ENCODE measurements at regions not wholly inside any gene's neighbourhood (a gene's known extent, or its start where the extent isn't known, plus 50 kb on each side); places are given as distances from the start of the nearest gene placed in this dataset.

GRCh38 chr10:84606428-84606827 lies 278.0 kb downstream of the CCSER2 start:
- H3K27me3 ChIP-seq (ENCODE audit: control insufficient read depth, insufficient read depth, low read length), result no peaks in the 10 kb centered on the region
- POLR2A ChIA-PET, result no interaction called here
- no peaks in the 10 kb centered on the region for H3K36me3 ChIP-seq (ENCODE audit: control insufficient read depth, insufficient read depth, low read length)
- no peak for DNase-seq (ENCODE audit: low read depth)
- CTCF ChIA-PET, result no interaction called here
- no peak for TF ChIP-seq CTCF (IDR thresholded peaks at IDR 0.05; ENCODE audit: insufficient read depth, low read depth, low read length)
- H3K4me3 ChIP-seq (ENCODE audit: low read depth, low read length), result no peak overlapping the region

- Histone ChIP-seq H3K36me3 (ENCODE audit: control insufficient read depth, insufficient read depth, low read length) (no peaks in the 10 kb centered on the region), H3K4me3 (ENCODE audit: low read depth, low read length) (no peak overlapping the region), H3K27me3 (ENCODE audit: control insufficient read depth, insufficient read depth, low read length) (no peaks in the 10 kb centered on the region)
- no peak for DNase-seq (ENCODE audit: low read depth)
- TF ChIP-seq CTCF (IDR thresholded peaks at IDR 0.05; ENCODE audit: insufficient read depth, low read depth, low read length), result no peak
- ChIA-PET POLR2A (no interaction called here), CTCF (no interaction called here)
Measured at GRCh38 chr10:84607044-84607443, 278.7 kb downstream of the CCSER2 start.

- POLR2A ChIA-PET, result no interaction called here
- Histone ChIP-seq H3K27me3 (ENCODE audit: control insufficient read depth, insufficient read depth, low read length) (no peaks in the 10 kb centered on the region), H3K4me3 (ENCODE audit: low read depth, low read length) (no peak overlapping the region), H3K36me3 (ENCODE audit: control insufficient read depth, insufficient read depth, low read length) (no peaks in the 10 kb centered on the region)
- CTCF ChIA-PET, result no interaction called here
- no peak for DNase-seq (ENCODE audit: low read depth)
- no peak for TF ChIP-seq CTCF (IDR thresholded peaks at IDR 0.05; ENCODE audit: insufficient read depth, low read depth, low read length)
Measured at GRCh38 chr10:84607523-84607922, 279.1 kb downstream of the CCSER2 start.

DNA sequence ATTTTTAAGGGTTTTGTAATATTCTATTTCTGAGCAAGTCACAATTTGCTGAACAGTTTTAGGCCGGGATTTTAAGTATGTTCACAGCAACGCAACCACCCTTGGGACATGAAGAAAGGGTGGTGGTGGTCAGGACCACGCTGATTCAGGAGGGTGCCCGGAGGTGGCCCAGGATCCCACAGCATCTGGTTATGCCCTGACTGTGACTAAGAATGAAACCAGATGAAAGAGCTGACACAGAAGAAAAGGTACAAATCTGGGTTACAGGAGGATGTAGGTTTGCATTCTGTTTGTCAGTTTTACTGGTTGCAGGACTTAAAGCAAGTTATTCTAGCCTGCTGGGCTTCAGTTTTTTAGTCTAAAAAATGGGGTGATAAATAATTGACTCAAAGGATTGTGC lies 279.7 kb downstream of the CCSER2 start:
- no peak for DNase-seq (ENCODE audit: low read depth)
- H3K27me3 ChIP-seq (ENCODE audit: control insufficient read depth, insufficient read depth, low read length), result no peaks in the 10 kb centered on the region
- TF ChIP-seq CTCF (IDR thresholded peaks at IDR 0.05; ENCODE audit: insufficient read depth, low read depth, low read length), result no peak
- CTCF ChIA-PET, result no interaction called here
- POLR2A ChIA-PET, result no interaction called here
- H3K4me3 ChIP-seq (ENCODE audit: low read depth, low read length), result no peak overlapping the region
- no peaks in the 10 kb centered on the region for H3K36me3 ChIP-seq (ENCODE audit: control insufficient read depth, insufficient read depth, low read length)

- POLR2A ChIA-PET, result no interaction called here
- DNase-seq (ENCODE audit: low read depth), result no peak
- CTCF ChIA-PET, result interaction anchor here (1.2 kb wide), 1 partner anchor 1762 kb away, joined by 3 read pairs; no protein-coding TSS in a partner anchor
- TF ChIP-seq CTCF (IDR thresholded peaks at IDR 0.05; ENCODE audit: insufficient read depth, low read depth, low read length), result 0 out of 2 replicates have a peak, but pooled peaks have one; percentile 1
- Histone ChIP-seq H3K27me3 (ENCODE audit: control insufficient read depth, insufficient read depth, low read length) (no peaks in the 10 kb centered on the region), H3K4me3 (ENCODE audit: low read depth, low read length) (no peak overlapping the region), H3K36me3 (ENCODE audit: control insufficient read depth, insufficient read depth, low read length) (no peaks in the 10 kb centered on the region)
Measured at GRCh38 chr10:84613336-84614021, 285.1 kb downstream of the CCSER2 start.
